Prostate gland (tissue), 2 donors: ENCODE measurements at regions not wholly inside any gene's neighbourhood (a gene's known extent, or its start where the extent isn't known, plus 50 kb on each side); places are given as distances from the start of the nearest gene placed in this dataset.

ENCODE experiments used
- POLR2A ChIP-seq: fragments of 450-650 bp; IDR thresholded peaks from one replicate; pipeline ENCODE4 v1.6.1; 2016; ENCODE audit warnings: antibody characterized with exemption, mild to moderate bottlenecking
- TF ChIP-seq, protein P1 (sequence below), 4 experiments: fragments of 200-600 bp in 2 of 4; fragments of 450-650 bp in 2 of 4; sonication (generic) in 2 of 4; IDR thresholded peaks; 1 replicate in 3 of 4; 2 replicates in 1 of 4; pipeline ENCODE4 v1.5.1; 2016 to 2019; ENCODE audit warnings: antibody characterized with exemption in 4 of 4, mild to moderate bottlenecking in 2 of 4, moderate library complexity in 2 of 4

DNA sequence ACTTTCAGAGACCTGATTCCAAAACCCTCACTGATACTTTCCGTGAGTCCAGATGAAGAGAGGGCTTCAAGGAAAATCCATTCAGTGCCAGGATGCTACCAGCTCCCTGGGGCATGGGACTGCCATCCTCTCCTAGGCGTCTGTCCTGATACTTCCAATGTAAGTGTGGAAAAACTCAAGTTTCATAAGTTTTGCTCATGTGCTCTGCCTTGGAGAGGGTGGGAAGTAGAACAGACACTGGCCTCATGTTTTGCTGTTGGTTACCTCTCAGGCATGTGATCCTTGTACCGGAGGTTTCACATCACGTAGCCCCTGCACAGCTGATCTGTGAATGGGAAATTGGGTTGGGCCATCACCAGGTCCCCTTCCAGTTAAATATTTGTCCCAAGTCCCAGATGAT, 517.1 kb downstream of the RPS24 start:
- TF ChIP-seq, protein P1, sequence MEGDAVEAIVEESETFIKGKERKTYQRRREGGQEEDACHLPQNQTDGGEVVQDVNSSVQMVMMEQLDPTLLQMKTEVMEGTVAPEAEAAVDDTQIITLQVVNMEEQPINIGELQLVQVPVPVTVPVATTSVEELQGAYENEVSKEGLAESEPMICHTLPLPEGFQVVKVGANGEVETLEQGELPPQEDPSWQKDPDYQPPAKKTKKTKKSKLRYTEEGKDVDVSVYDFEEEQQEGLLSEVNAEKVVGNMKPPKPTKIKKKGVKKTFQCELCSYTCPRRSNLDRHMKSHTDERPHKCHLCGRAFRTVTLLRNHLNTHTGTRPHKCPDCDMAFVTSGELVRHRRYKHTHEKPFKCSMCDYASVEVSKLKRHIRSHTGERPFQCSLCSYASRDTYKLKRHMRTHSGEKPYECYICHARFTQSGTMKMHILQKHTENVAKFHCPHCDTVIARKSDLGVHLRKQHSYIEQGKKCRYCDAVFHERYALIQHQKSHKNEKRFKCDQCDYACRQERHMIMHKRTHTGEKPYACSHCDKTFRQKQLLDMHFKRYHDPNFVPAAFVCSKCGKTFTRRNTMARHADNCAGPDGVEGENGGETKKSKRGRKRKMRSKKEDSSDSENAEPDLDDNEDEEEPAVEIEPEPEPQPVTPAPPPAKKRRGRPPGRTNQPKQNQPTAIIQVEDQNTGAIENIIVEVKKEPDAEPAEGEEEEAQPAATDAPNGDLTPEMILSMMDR (IDR thresholded peaks at IDR 0.05) = no peak
- TF ChIP-seq POLR2A = no peak
